C4-2B (cell line): ENCODE measurements at regions not wholly inside any gene's neighbourhood (a gene's known extent, or its start where the extent isn't known, plus 50 kb on each side); places are given as distances from the start of the nearest gene placed in this dataset.
A peak's percentile ranks its signal among the peaks of the same experiment; 100 is the strongest.

Experiments
- ZFX ChIP-seq: fragments of 450-650 bp; IDR thresholded peaks from 2 replicates; pipeline ENCODE4 v1.6.1; 2017
- TF ChIP-seq, protein P1 (sequence below): fragments of 450-650 bp; conservative IDR thresholded peaks from 2 replicates; pipeline ENCODE4 v1.5.1; 2017; ENCODE audit warnings: mild to moderate bottlenecking

DNA sequence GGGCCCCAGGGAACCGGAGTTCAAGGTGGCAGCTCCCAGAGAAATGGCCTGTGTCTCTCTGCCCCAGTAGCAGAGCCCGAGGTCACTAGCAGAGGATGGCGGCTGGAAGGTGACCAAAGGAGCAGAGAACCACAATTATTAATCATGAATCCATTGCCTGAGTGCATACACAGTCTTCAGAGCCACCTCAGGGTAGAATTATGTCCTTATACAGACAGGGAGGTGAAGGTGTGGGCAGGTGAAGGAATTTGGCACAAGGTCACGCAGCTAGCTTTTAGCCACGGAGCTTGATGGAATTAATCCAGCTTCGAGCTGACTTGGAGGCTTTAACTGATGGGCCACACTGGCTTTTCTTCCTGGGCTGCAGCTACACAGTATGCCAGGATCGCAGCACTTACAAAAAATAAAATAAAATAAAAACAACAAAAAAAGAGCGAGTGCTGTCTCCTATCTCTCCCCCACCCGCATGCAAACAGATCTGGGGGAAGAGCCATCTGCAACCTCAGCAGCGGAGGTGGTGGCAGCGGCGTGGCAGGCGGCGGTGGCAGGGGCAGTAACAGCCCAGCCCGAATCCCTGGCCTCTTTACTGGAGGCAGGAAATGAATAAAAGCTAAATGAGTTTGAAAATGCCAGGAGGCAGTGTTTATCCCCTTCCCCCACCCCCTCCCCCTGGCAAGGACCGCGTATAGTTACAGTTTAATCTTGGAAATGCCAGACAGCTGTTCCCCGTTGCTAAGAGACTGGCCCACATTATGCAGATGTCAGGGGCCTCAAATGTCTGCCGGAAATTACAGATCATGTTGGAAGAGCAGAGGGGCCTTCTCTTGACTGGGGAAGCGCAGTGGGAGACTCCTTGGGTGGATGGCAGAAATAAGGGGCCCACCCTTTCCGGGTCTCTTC, 93.5 kb downstream of the LRRC74A start:
- TF ChIP-seq, protein P1, sequence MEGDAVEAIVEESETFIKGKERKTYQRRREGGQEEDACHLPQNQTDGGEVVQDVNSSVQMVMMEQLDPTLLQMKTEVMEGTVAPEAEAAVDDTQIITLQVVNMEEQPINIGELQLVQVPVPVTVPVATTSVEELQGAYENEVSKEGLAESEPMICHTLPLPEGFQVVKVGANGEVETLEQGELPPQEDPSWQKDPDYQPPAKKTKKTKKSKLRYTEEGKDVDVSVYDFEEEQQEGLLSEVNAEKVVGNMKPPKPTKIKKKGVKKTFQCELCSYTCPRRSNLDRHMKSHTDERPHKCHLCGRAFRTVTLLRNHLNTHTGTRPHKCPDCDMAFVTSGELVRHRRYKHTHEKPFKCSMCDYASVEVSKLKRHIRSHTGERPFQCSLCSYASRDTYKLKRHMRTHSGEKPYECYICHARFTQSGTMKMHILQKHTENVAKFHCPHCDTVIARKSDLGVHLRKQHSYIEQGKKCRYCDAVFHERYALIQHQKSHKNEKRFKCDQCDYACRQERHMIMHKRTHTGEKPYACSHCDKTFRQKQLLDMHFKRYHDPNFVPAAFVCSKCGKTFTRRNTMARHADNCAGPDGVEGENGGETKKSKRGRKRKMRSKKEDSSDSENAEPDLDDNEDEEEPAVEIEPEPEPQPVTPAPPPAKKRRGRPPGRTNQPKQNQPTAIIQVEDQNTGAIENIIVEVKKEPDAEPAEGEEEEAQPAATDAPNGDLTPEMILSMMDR = no peak
- 0 out of 2 replicates have a peak, but pooled peaks have one; percentile 30 for TF ChIP-seq ZFX
